GM19035 (cell line): ENCODE measurements at regions not wholly inside any gene's neighbourhood (a gene's known extent, or its start where the extent isn't known, plus 50 kb on each side); places are given as distances from the start of the nearest gene placed in this dataset.
"Not testable (repeated sequence)": the region's sequence is repeated elsewhere in the genome, so short reads cannot be mapped to it uniquely, and the experiment has no call there.

ENCODE experiments used
- ATAC-seq: cut with Tn5 transposase; IDR thresholded peaks from one replicate; pipeline ENCODE4 v1.9.1; 2021; ENCODE audit not compliant: unreplicated experiment

DNA sequence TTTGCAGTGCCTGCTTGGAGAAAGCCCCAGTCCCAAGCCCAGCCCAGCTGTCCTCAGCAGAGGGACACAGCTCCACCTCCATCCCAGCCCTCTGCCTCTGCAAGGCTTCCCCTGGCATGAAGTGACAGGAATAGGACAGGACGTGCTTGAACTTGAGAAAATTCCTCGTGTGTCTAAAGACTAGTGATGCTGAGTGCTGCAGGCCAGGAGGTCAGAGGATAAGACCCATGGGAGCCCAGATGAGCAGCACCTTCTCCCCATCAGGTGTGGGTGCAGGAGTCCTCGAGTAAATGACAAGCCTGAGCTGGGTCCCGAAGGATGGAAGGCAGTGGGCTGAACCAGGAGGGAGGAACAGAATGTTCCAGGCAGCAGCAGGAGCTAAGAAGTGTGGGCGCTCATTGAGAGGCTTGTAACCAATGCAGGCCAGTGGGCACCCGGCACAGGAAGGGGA lies 67.8 kb upstream of the UXS1 start:
- no peak for ATAC-seq

GRCh38 chr2:106258859-106259258 lies 64.8 kb upstream of the UXS1 start:
- ATAC-seq: not testable (repeated sequence)

DNA sequence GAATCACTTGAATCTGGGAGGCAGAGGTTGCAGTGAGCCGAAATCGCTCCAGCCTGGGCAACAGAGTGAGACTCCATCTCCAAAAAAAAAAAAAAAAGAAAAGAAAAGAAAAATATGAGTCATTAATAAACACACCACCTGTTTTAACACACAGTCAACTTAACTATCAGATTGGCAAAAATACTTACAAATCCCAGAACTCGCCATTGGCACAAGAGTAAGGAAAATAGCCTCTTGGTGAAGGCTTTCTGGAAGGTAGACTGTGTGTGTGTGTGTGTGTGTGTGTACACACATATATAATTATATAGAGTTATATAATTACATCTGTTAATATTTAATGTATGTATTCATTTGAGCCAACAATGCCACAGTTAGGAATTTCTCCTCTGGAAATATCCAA lies 63.7 kb upstream of the UXS1 start:
- ATAC-seq: no peak

GRCh38 chr2:106257135-106257534 lies 63.0 kb upstream of the UXS1 start:
- no peak for ATAC-seq

GRCh38 chr2:106249157-106249828 lies 55.2 kb upstream of the UXS1 start:
- ATAC-seq: peak; percentile 58

DNA sequence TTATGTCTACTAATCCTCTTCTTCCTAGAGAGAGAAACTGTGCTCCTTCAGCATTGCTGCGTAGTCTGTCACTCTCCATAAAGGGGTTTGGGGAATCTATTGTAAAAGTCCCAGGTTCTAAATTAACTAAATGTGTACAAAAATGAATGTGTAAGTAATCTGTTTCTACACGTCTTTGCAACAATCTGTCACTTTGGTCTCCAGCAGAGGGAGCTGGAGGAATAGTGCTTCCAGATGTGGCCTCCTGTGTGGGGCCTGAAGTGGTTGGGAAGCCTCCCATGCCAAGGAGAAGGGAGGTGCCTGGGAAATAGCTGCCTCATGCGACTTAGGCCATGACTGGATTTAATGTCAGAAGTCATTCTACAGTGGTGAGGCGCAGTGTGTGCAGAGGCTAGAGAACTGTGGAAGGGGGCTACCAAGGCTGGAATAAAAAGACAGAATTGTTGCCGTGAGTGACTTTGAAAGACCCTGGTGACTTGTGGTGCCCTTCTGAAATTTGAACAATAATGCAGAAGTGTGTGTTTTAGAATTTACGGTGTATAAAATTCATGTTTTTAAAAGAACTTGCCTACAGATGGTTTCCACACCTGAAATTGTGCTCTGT lies 54.5 kb upstream of the UXS1 start:
- ATAC-seq: not testable (repeated sequence)
